ENCODE measurements at regions not wholly inside any gene's neighbourhood (a gene's known extent, or its start where the extent isn't known, plus 50 kb on each side); places are given as distances from the start of the nearest gene placed in this dataset.

- Histone ChIP-seq H3K36me3 (no peaks in the 10 kb centered on the region), H3K4me1 (replicated peaks) (no peaks in the 10 kb centered on the region), H3K27me3 (replicated peaks) (no peaks in the 10 kb centered on the region), H3K4me3 (no peak overlapping the region), H3K9me3 (replicated peaks) (no peaks in the 10 kb centered on the region), H3K27ac (no peak overlapping the region)
- DNase-seq (ENCODE audit: low read depth in 1 of 2, low spot score in 2 of 2) = no peak
These were observed 75.7 kb upstream of the CLINT1 start for GRCh38 chr5:157934600-157934999.

- H3K9me3 ChIP-seq (replicated peaks) = no peaks in the 10 kb centered on the region
- H3K4me3 ChIP-seq = no peak overlapping the region
- no peaks in the 10 kb centered on the region for H3K27me3 ChIP-seq (replicated peaks)
- no peak overlapping the region for H3K27ac ChIP-seq
- H3K36me3 ChIP-seq = no peaks in the 10 kb centered on the region
- H3K4me1 ChIP-seq (replicated peaks) = no peaks in the 10 kb centered on the region
- no peak for DNase-seq (ENCODE audit: low read depth in 1 of 2, low spot score in 2 of 2)
These were observed 74.1 kb upstream of the CLINT1 start for GRCh38 chr5:157933005-157933404.

- Histone ChIP-seq H3K27me3 (replicated peaks) (peaks cover 3% of the 10 kb centered on the region; the same call in 1 of the 2 replicates), H3K27ac (no peak overlapping the region), H3K4me3 (no peak overlapping the region), H3K4me1 (replicated peaks) (no peaks in the 10 kb centered on the region), H3K36me3 (no peaks in the 10 kb centered on the region), H3K9me3 (replicated peaks) (no peaks in the 10 kb centered on the region)
- DNase-seq (ENCODE audit: low read depth in 1 of 2, low spot score in 2 of 2) = no peak
These were observed 71.8 kb upstream of the CLINT1 start for GRCh38 chr5:157930710-157931109.

- no peaks in the 10 kb centered on the region for H3K4me1 ChIP-seq (replicated peaks)
- H3K4me3 ChIP-seq = no peak overlapping the region
- no peaks in the 10 kb centered on the region for H3K9me3 ChIP-seq (replicated peaks)
- H3K27me3 ChIP-seq (replicated peaks) = peaks cover 3% of the 10 kb centered on the region; the same call in 1 of the 2 replicates
- no peaks in the 10 kb centered on the region for H3K36me3 ChIP-seq
- no peak overlapping the region for H3K27ac ChIP-seq
- DNase-seq (ENCODE audit: low read depth in 1 of 2, low spot score in 2 of 2) = no peak
These were observed 68.0 kb upstream of the CLINT1 start for GRCh38 chr5:157926977-157927376.

- Histone ChIP-seq H3K27me3 (replicated peaks) (peaks cover 3% of the 10 kb centered on the region; the same call in 1 of the 2 replicates), H3K27ac (no peak overlapping the region), H3K36me3 (no peaks in the 10 kb centered on the region), H3K9me3 (replicated peaks) (no peaks in the 10 kb centered on the region), H3K4me3 (no peak overlapping the region), H3K4me1 (replicated peaks) (no peaks in the 10 kb centered on the region)
- no peak for DNase-seq (ENCODE audit: low read depth in 1 of 2, low spot score in 2 of 2)
These were observed 67.1 kb upstream of the CLINT1 start for GRCh38 chr5:157925786-157926671.

GRCh38 chr5:157924931-157925729 is 66.2 kb upstream of the CLINT1 start:
- H3K4me3 ChIP-seq = no peak overlapping the region
- no peaks in the 10 kb centered on the region for H3K4me1 ChIP-seq (replicated peaks)
- H3K27me3 ChIP-seq (replicated peaks) = peaks cover 3% of the 10 kb centered on the region; the same call in 1 of the 2 replicates
- no peak overlapping the region for H3K27ac ChIP-seq
- H3K9me3 ChIP-seq (replicated peaks) = no peaks in the 10 kb centered on the region
- no peaks in the 10 kb centered on the region for H3K36me3 ChIP-seq
- DNase-seq (ENCODE audit: low read depth in 1 of 2, low spot score in 2 of 2) = no peak

- H3K9me3 ChIP-seq (replicated peaks) = no peaks in the 10 kb centered on the region
- no peak overlapping the region for H3K4me3 ChIP-seq
- no peaks in the 10 kb centered on the region for H3K4me1 ChIP-seq (replicated peaks)
- peaks cover 3% of the 10 kb centered on the region; the same call in 1 of the 2 replicates for H3K27me3 ChIP-seq (replicated peaks)
- H3K36me3 ChIP-seq = no peaks in the 10 kb centered on the region
- DNase-seq (ENCODE audit: low read depth in 1 of 2, low spot score in 2 of 2) = no peak
- H3K27ac ChIP-seq = no peak overlapping the region
These were observed 65.5 kb upstream of the CLINT1 start for GRCh38 chr5:157924490-157924889.

GRCh38 chr5:157923765-157924164 is 64.8 kb upstream of the CLINT1 start:
- no peaks in the 10 kb centered on the region for H3K36me3 ChIP-seq
- peaks cover 3% of the 10 kb centered on the region; the same call in 1 of the 2 replicates for H3K27me3 ChIP-seq (replicated peaks)
- no peak for DNase-seq (ENCODE audit: low read depth in 1 of 2, low spot score in 2 of 2)
- no peak overlapping the region for H3K4me3 ChIP-seq
- H3K4me1 ChIP-seq (replicated peaks) = no peaks in the 10 kb centered on the region
- no peak overlapping the region for H3K27ac ChIP-seq
- no peaks in the 10 kb centered on the region for H3K9me3 ChIP-seq (replicated peaks)

GRCh38 chr5:157922026-157922425 is 63.1 kb upstream of the CLINT1 start:
- no peak overlapping the region for H3K4me3 ChIP-seq
- no peaks in the 10 kb centered on the region for H3K36me3 ChIP-seq
- no peak overlapping the region for H3K27ac ChIP-seq
- no peaks in the 10 kb centered on the region for H3K9me3 ChIP-seq (replicated peaks)
- 0 out of 2 replicates have a peak, but pooled peaks cover 4% of the 10 kb centered on the region for H3K4me1 ChIP-seq (replicated peaks)
- peaks cover 2% of the 10 kb centered on the region; the same call in 1 of the 2 replicates for H3K27me3 ChIP-seq (replicated peaks)
- DNase-seq (ENCODE audit: low read depth in 1 of 2, low spot score in 2 of 2) = no peak

GRCh38 chr5:157920828-157921170 is 61.9 kb upstream of the CLINT1 start:
- Histone ChIP-seq H3K27me3 (replicated peaks) (no peaks in the 10 kb centered on the region), H3K4me1 (replicated peaks) (0 out of 2 replicates have a peak, but pooled peaks cover 4% of the 10 kb centered on the region), H3K4me3 (no peak overlapping the region), H3K9me3 (replicated peaks) (no peaks in the 10 kb centered on the region), H3K27ac (no peak overlapping the region), H3K36me3 (no peaks in the 10 kb centered on the region)
- no peak for DNase-seq (ENCODE audit: low read depth in 1 of 2, low spot score in 2 of 2)

GRCh38 chr5:157918811-157919742 is 60.1 kb upstream of the CLINT1 start:
- Histone ChIP-seq H3K27me3 (replicated peaks) (no peaks in the 10 kb centered on the region), H3K9me3 (replicated peaks) (no peaks in the 10 kb centered on the region), H3K4me1 (replicated peaks) (0 out of 2 replicates have a peak, but pooled peaks cover 4% of the 10 kb centered on the region), H3K4me3 (no peak overlapping the region), H3K36me3 (no peaks in the 10 kb centered on the region), H3K27ac (no peak overlapping the region)
- DNase-seq (ENCODE audit: low read depth in 1 of 2, low spot score in 2 of 2) = no peak

GRCh38 chr5:157917899-157918809 is 59.2 kb upstream of the CLINT1 start:
- no peak overlapping the region for H3K27ac ChIP-seq
- H3K4me3 ChIP-seq = no peak overlapping the region
- no peaks in the 10 kb centered on the region for H3K9me3 ChIP-seq (replicated peaks)
- H3K36me3 ChIP-seq = no peaks in the 10 kb centered on the region
- H3K4me1 ChIP-seq (replicated peaks) = 0 out of 2 replicates have a peak, but pooled peaks cover 4% of the 10 kb centered on the region
- no peaks in the 10 kb centered on the region for H3K27me3 ChIP-seq (replicated peaks)
- DNase-seq (ENCODE audit: low read depth in 1 of 2, low spot score in 2 of 2) = peak; percentile 66 to 75

Data from SJSA1 (cell line).